Amniotic epithelial cell (primary cell): ENCODE measurements at regions not wholly inside any gene's neighbourhood (a gene's known extent, or its start where the extent isn't known, plus 50 kb on each side); places are given as distances from the start of the nearest gene placed in this dataset.
A peak's percentile ranks its signal among the peaks of the same experiment; 100 is the strongest.

Source experiments
- DNase-seq: peaks from one replicate; pipeline ENCODE4 v3.0.0-alpha.2; 2010; ENCODE audit warnings: low read depth

DNA sequence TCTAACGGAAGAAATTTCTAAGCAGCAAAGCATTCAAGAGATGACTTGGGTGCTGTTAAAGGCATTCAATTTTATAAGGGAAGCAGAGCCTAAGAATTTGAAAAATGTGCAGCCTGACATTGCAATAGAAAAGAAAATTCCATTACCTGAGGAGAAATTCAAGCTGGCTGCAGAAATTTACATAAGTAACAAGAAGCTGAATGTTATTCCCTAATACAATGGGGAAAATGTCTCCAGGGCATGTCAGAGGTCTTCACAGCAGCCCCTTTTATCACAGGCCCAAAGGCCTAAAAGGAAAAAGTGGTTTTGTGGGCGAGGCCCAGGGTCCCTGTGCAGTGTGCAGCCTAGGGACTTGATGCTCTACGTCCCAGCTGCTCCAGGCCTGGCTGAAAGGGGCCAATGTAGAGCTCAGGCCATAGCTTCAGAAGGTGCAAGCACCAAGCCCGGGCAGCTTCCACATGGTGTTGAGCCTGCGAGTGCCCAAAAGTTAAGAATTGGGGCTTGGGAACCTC is 306.7 kb downstream of the RDH14 start:
- DNase-seq: no peak

- DNase-seq: no peak
These were observed 309.0 kb downstream of the RDH14 start for GRCh38 chr2:18251486-18251885.

GRCh38 chr2:18247282-18248110 is 313.0 kb downstream of the RDH14 start:
- peak; percentile 9 for DNase-seq

DNA sequence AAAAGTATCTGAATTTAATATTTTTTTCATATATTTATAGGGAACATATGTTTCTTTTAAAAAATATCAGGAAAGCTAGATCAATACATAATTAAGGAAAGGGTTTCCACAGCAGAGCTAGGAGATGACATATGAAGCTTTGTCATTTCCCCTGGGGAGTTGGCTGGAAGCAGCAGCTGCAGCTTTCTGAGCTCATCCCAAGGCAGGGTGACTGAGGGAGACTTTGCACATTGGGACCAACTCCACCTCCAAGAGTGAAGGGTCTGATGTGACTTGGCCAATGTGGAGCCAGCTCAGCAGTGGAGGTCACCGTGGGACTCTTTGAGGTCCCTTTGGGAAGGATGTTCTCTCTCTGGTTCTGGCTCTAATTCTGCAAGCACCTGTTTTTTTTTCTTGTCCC is 315.1 kb downstream of the RDH14 start:
- DNase-seq: no peak

DNA sequence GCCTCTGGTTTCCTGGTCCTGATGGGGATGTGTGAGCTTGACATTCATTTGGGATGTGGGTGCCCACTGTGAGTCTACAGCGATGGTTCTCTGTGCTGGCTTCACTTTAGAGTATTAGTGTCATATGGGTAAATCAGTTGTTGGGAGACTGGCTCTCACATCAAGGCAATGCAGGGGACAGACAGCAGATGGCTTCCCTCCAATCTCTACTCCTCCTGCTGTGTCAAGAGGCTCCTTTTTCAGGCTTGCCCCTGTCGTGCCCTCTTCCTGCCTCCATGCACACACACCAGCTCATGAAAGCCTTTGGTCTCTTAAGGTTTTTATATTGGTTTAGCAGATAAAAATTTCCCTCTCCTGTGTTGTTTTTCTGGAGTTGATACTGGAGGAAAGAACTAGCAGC is 315.6 kb downstream of the RDH14 start:
- no peak for DNase-seq

GRCh38 chr2:18243816-18244215 is 316.6 kb downstream of the RDH14 start:
- no peak for DNase-seq

GRCh38 chr2:18242716-18243115 is 317.7 kb downstream of the RDH14 start:
- DNase-seq: no peak

DNA sequence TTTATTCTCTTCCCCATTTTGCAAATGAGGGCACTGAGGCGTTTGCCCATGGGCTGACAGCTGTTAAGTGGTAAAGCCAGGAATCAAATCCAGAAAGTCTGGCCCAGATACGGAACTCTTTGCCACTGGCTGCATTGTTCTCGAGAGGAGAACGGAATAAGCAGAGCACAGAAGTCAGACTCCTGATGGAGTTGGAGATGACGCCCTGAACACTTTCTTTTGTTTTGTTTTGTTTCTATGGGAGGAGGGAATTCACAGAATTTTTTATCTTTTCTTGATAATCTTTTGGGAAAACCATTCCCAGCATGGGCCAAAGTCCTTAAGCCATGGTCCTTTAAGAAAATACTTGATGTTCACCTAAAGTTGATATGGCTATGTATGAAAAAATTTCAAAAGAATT is 322.2 kb downstream of the RDH14 start:
- DNase-seq: no peak

DNA sequence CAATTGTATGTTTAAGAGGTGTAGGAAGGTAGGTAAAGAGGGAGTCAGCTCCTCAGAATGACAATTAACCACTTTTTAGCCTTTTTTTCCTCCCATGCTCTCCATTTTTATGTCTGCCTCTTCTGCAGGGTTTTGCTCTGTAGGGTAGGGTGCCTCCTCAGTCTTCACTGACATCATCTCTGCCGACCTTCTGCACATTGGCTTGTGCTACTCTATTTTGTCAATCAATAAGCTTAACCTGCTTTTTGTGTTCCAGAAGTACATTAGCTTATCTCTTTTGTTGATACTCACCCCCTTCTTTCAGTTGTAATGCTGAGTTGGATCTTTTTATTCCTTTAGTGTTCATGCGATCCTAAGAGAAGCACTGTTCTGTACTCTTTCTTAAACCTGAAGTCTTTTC is 323.2 kb downstream of the RDH14 start:
- DNase-seq: no peak

- DNase-seq: peak; percentile 48
These were observed 327.6 kb downstream of the RDH14 start for GRCh38 chr2:18232731-18233438.

DNA sequence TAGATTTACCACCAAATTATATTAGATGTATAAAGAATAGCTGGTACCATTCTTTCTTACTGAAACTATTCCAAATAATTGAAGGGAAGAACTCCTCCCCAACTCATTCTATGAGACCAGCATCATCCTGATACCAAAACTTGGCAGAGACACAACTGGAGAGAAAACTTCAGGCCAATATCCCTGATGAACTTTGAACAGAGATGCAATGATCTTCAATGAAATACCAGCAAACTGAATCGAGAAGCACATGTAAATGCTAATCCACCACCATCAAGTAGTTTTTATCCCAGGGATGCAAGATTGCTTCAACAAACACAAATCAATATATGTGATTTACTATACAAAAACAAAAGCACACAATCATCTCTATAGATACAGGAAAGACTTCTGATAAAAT is 329.8 kb downstream of the RDH14 start:
- no peak for DNase-seq

DNA sequence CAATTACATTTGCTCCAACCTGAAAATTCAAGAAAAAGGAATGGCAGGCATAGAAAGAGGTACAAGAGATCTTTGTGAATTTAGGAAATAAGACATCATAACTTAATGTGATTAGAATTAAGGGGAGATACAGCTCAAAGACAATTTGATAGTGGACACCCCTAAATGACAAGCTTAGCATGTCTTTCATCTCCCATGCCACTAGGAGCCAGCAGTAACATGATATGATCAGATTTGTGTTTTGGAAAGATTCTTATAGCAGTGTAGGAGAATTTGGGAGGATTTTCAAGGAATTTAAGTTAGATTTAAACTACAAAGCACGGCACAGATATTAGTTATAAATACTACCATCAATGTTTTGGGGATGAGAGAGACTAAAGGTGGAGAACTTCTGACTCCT is 340.8 kb downstream of the RDH14 start:
- peak; percentile 4 for DNase-seq

GRCh38 chr2:18218160-18218933 is 339.9 kb downstream of the KCNS3 start:
- no peak for DNase-seq

- DNase-seq: peak; percentile 8
These were observed 336.5 kb downstream of the KCNS3 start for GRCh38 chr2:18214936-18215335.

GRCh38 chr2:18213986-18214385 is 335.5 kb downstream of the KCNS3 start:
- DNase-seq: no peak

- peak; percentile 54 for DNase-seq
These were observed 331.6 kb downstream of the KCNS3 start for GRCh38 chr2:18209934-18210639.

- no peak for DNase-seq
These were observed 330.5 kb downstream of the KCNS3 start for GRCh38 chr2:18208956-18209355.

- DNase-seq: no peak
These were observed 322.3 kb downstream of the KCNS3 start for GRCh38 chr2:18200771-18201170.

GRCh38 chr2:18198677-18199076 is 320.2 kb downstream of the KCNS3 start:
- no peak for DNase-seq

- DNase-seq: peak; percentile 29
These were observed 315.7 kb downstream of the KCNS3 start for GRCh38 chr2:18194161-18194560.

- peak; percentile 13 for DNase-seq
These were observed 308.5 kb downstream of the KCNS3 start for GRCh38 chr2:18186816-18187613.
